HFFc6 (cell line): ENCODE measurements at regions not wholly inside any gene's neighbourhood (a gene's known extent, or its start where the extent isn't known, plus 50 kb on each side); places are given as distances from the start of the nearest gene placed in this dataset.

Experiments used
- DNase-seq: peaks from one replicate; pipeline ENCODE4 v3.0.0-alpha.2; 2018
- H3K27ac Mint-ChIP-seq: 2 replicates; pipeline ENCODE4 v1.8.0; 2020; ENCODE audit warnings: mild to moderate bottlenecking, mixed read lengths
- H3K27me3 Mint-ChIP-seq: 2 replicates; pipeline ENCODE4 v1.8.0; 2021; ENCODE audit warnings: mild to moderate bottlenecking, moderate library complexity, mixed read lengths; ENCODE audit not compliant: insufficient read depth
- H3K36me3 Mint-ChIP-seq: 2 replicates; pipeline ENCODE4 v1.8.0; 2021; ENCODE audit warnings: low read depth, mixed read lengths
- H3K4me1 Mint-ChIP-seq: 2 replicates; pipeline ENCODE4 v1.8.0; 2020; ENCODE audit warnings: low read depth, mixed read lengths
- H3K4me3 Mint-ChIP-seq: 2 replicates; pipeline ENCODE4 v1.8.0; 2020; ENCODE audit warnings: mild to moderate bottlenecking, moderate library complexity, mixed read lengths
- H3K9me3 Mint-ChIP-seq: 2 replicates; pipeline ENCODE4 v1.8.0; 2020; ENCODE audit warnings: mild to moderate bottlenecking, mixed read lengths
- CTCF ChIP-seq: fragments of 200-600 bp; sonication (generic); IDR thresholded peaks from 2 replicates; pipeline ENCODE4 v1.5.0; 2021; ENCODE audit warnings: antibody characterized with exemption, mild to moderate bottlenecking

GRCh38 chr20:53736757-53737395, 143.2 kb upstream of the ZNF217 start:
- no peak for TF ChIP-seq CTCF
- peak overlapping the region; percentile 92 for H3K27ac Mint-ChIP-seq
- DNase-seq, result peak; percentile 18
- no peaks in the 10 kb centered on the region for H3K36me3 Mint-ChIP-seq
- peak overlapping the region; percentile 80 for H3K4me3 Mint-ChIP-seq
- H3K9me3 Mint-ChIP-seq, result no peaks in the 10 kb centered on the region
- H3K4me1 Mint-ChIP-seq, result peaks cover 85% of the 10 kb centered on the region
- no peaks in the 10 kb centered on the region; the same call in 1 of the 2 replicates for H3K27me3 Mint-ChIP-seq

GRCh38 chr20:53736122-53736756, 142.6 kb upstream of the ZNF217 start:
- TF ChIP-seq CTCF, result no peak

GRCh38 chr20:53735536-53736050, 142.0 kb upstream of the ZNF217 start:
- TF ChIP-seq CTCF, result no peak
- peak; percentile 86 for DNase-seq
- Mint-ChIP-seq H3K4me3 (peak overlapping the region; percentile 21), H3K27me3 (no peaks in the 10 kb centered on the region; the same call in 1 of the 2 replicates), H3K4me1 (peaks cover 84% of the 10 kb centered on the region), H3K36me3 (no peaks in the 10 kb centered on the region), H3K9me3 (no peaks in the 10 kb centered on the region), H3K27ac (peak overlapping the region; percentile 68)

More at GRCh38 chr20:53736122-53736756, 142.6 kb upstream of the ZNF217 start:
- no peak for DNase-seq
- Mint-ChIP-seq H3K9me3 (no peaks in the 10 kb centered on the region), H3K36me3 (no peaks in the 10 kb centered on the region), H3K27me3 (no peaks in the 10 kb centered on the region; the same call in 1 of the 2 replicates), H3K4me1 (peaks cover 85% of the 10 kb centered on the region), H3K4me3 (peak overlapping the region; percentile 80), H3K27ac (peak overlapping the region; percentile 92)

DNA sequence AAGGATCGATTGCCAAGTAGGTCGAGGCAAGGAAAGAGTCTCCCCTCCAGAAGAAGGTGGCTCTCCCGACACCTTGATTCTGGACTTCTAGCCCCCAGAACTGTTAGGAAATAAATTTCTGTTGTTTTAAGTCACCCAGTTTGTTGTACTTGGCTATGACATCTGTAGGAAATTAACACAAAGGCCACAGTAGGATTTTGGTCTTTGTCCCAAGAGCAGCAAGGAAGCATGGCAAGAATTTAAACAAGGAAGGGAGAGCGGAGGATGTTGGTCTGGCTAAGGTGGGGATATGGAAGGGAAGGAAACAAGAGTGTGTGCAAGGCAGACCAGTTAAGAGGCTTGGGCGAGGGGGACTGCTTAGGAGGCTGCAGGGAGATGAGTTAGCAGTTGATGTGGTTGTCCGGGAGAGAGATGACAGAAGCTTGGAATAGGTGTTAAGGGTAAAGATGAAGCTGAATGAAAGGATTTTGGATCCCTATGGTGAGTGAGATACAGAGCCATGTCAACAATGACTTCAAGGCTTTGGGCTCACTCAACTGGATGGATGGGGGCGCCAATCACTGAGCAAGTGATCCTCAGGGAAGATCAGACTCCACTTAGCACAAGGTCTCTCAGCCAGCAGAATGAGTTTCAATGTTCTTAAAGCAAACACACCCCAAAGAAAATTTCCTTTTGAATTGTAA, 140.5 kb upstream of the ZNF217 start:
- Mint-ChIP-seq H3K4me3 (no peak overlapping the region), H3K4me1 (peaks cover 73% of the 10 kb centered on the region), H3K9me3 (no peaks in the 10 kb centered on the region), H3K27ac (peak overlapping the region; percentile 68), H3K27me3 (no peaks in the 10 kb centered on the region; the same call in 1 of the 2 replicates), H3K36me3 (no peaks in the 10 kb centered on the region)
- no peak for TF ChIP-seq CTCF
- DNase-seq, result no peak

GRCh38 chr20:53731595-53731994, 138.0 kb upstream of the ZNF217 start:
- Mint-ChIP-seq H3K4me3 (no peak overlapping the region), H3K27ac (no peak overlapping the region), H3K9me3 (no peaks in the 10 kb centered on the region), H3K36me3 (no peaks in the 10 kb centered on the region), H3K4me1 (peaks cover 57% of the 10 kb centered on the region), H3K27me3 (no peaks in the 10 kb centered on the region; the same call in 1 of the 2 replicates)
- TF ChIP-seq CTCF, result no peak
- no peak for DNase-seq
